Endometrium (tissue), 2 donors: ENCODE measurements at regions not wholly inside any gene's neighbourhood (a gene's known extent, or its start where the extent isn't known, plus 50 kb on each side); places are given as distances from the start of the nearest gene placed in this dataset.
"Not testable (repeated sequence)": the region's sequence is repeated elsewhere in the genome, so short reads cannot be mapped to it uniquely, and the experiment has no call there.

ENCODE experiments used
- FAIRE-seq: peaks from 2 replicates; lab custom pipeline; 2012; peaks lifted over from hg19 to GRCh38; lab: Jason Lieb, UNC
- donor health status: control.
- donor health status: control.

DNA sequence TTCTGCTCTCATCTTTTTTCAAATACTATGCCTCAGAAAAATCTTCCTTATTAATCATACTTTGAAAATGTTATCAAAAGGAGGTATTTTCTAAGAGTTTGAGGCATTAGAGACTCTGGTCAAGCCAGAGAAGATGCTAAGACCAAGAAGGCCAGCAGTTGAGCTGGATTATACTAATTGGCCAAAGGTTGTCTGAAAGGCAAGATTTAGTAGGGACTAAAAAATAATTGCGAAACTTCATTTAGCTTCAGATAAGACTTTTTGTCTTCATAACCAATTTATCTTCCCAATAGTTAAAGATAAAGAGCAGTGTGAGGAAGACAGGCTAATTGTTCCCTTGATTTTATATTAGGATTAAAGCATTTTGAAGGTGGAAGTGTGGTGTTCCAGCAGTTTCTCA lies 1412.4 kb upstream of the PCDH7 start:
- FAIRE-seq = no peak

DNA sequence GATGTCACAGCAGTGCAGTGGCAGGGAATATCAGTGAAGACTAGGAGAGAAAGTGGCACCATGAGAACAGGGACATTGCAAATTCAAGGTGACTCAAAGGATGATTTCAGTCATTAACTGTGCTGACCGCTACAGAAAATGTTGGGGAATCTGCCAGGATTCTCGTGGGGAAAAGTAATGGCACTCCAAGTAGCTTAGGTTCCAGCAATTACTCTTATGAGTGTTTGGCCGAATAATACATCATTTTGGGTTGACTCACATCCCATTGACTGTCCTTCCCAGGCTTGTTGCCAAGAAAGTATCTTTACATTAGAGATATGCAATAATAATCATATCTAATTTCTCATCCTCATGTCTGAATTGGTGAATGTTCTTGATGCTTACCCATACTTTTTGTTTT lies 1411.1 kb upstream of the PCDH7 start:
- FAIRE-seq = no peak

DNA sequence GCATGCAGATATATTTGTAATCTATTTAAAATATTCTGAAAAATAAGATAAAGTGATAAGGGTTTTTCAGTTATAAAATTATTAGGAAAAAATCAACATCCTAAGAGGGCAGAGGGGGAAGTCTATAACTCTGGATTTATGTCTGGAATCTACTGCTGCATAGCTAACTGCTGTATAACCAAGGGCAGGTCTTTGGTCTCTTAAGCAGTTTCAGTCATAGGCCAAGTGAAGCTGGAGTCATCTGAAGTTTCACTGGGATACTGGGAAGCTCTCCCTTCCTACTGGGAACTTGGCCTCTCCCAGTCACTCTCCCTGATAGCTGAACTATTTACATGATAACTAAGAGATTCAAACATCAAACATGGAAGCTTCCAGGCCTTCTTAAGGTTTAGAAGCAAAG lies 1409.9 kb upstream of the PCDH7 start:
- FAIRE-seq = no peak

- FAIRE-seq = no peak
Measured at GRCh38 chr4:29311247-29311646, 1408.9 kb upstream of the PCDH7 start.

- FAIRE-seq = peak; percentile 31
Measured at GRCh38 chr4:29319663-29320340, 1400.4 kb upstream of the PCDH7 start.

GRCh38 chr4:29320947-29321620 lies 1399.1 kb upstream of the PCDH7 start:
- FAIRE-seq = no peak

- FAIRE-seq = no peak
Measured at GRCh38 chr4:29326004-29326403, 1394.2 kb upstream of the PCDH7 start.

DNA sequence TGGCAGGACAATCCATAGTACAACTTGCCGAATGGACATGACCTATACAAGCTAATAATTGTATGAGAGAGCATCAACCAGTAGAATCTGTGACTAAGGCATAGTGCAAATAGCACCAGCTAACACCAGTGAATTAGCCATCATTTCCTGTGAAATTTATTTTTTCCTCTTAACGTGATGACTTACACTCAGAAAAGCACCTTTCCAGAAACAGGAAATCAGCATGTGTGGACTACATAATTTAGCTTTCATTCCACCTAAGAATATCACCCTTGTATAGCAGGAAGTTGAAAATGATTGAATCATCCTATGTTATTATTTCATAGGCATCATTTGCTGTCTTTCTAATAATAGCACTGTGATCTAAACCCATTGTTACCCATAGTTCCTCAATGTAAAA lies 1393.4 kb upstream of the PCDH7 start:
- FAIRE-seq = no peak

DNA sequence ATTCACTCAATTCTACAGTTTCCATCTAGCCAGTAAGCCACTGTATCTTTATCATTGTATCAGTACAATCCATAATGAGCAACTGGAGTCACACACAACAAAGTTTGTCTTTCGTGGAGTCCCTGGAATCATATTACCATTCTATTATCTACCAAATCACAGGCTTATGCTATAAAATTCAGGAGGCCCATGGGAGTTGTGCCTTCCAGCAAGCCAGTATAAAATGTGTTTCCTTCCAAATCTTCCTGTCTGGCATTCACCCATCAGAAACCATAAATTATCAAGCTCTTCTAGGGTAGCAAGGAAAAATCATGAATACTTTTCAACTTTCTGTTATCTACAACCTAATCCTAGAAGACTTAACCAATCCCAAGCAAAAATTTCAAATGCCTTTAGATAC lies 1383.3 kb upstream of the PCDH7 start:
- FAIRE-seq = no peak

- FAIRE-seq = no peak
Measured at GRCh38 chr4:29372971-29373370, 1347.2 kb upstream of the PCDH7 start.

DNA sequence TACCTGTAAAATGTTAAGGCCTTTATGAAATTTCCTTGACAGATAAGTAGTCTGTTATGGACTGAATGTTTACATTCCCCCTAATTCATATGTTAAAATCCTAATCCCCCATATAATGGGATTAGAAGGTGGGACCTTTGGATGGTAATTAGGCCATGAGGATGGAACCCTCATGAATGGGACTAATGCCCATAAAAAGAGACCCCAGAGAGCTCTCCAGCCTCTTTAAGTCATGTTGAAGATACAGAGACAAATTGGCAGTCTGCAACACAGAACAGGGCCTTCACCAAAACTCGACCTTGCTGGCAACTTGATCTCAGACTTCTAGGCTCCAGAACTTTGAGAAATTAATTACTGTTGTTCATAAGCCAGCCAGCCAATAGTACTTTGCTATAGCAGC lies 1344.5 kb upstream of the PCDH7 start:
- FAIRE-seq = no peak

DNA sequence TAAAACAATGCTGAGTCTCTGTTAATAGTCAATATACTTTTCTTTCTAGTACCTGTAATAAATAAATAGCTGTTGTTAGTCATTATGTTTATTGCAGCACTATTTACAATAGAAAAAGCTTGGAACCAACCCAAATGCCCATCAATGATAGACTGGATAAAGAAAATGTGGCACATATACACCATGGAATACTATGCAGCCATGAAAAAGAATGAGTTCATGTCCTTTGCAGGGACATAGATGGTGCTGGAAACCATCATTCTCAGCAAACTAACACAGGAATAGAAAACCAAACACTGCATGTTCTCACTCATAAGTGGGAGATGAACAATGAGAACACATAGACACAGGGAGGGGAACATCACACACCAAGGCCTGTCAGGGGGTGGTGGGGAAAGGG lies 1341.9 kb upstream of the PCDH7 start:
- FAIRE-seq = not testable (repeated sequence)

GRCh38 chr4:29390921-29391320 lies 1329.2 kb upstream of the PCDH7 start:
- FAIRE-seq = no peak

GRCh38 chr4:29405116-29405515 lies 1315.1 kb upstream of the PCDH7 start:
- FAIRE-seq = no peak

DNA sequence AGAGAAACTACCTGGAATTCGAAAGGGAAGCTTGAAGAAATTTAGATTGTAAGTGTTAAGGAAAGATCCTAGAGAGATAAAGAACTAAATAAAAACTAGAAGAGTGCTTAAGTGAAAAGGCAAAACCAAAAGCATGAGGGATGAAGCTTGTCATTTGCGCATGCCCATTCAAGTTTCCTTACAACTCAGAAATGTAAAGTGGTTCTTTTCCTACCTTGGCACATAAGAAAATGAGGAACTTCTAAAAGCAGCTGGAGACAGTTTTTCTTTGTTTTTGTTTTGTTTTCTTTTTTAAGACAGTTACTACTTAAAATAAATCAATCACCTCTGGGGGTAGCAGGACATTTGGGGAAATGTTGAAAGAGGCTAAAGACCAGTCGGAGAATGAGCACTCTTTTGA lies 1304.4 kb upstream of the PCDH7 start:
- no peak for FAIRE-seq

- FAIRE-seq = no peak
Measured at GRCh38 chr4:29423836-29424721, 1296.1 kb upstream of the PCDH7 start.

DNA sequence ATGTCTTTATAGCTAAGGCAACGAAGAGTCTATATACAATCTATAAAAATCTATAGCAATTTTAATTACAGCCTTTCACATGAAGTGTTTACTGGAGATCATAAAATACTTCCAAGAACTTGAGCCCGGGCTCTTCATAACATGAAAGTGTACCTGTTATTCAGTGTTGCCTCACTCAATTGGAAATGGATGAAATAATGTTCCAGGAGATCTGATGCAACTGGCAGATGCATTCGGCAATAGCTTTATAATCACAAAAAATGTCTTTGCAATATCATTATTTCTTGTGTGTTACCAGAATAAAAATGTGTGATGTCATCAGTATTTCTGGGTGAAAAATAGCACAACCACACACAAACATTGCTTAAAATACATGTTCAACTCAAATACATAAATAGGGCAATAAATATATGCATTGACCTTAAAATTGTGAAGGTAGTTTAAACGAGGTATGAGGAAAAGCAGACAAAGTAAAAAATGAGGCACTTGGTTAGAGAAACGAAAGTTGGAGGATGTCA lies 1266.8 kb upstream of the PCDH7 start:
- FAIRE-seq = no peak

GRCh38 chr4:29459926-29460325 lies 1260.2 kb upstream of the PCDH7 start:
- no peak for FAIRE-seq

DNA sequence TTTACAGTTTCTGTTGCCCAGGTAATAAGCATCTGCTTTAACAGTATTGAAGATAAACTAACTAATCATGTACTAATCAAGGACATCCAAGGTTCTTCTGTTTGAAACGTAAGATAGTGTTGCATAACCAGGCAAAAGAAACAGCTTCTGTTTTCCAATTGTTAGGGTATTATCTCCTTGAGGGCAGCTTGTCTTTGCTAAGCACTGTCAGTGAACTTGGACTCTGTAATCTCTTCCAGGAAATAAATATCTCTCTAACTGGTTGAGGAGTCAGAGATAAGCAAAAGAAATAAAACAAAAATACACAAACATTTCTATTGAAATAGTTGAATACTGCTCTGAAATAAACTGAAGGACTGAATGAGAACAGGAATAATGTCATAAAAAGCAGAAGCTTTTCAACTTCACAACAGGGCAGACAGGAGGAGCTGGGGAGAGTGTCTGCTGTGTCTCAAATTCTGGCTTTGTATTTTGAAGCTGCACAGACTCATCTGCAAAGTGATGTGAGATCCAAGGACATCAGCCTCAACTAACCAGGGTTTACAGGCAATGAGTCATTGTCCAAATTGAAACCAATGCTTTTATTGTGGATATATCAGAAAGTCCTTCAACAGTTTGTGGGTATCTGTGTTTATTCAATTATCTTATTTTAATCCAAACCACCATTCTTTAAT lies 1253.0 kb upstream of the PCDH7 start:
- peak; percentile 92 for FAIRE-seq
